ENCODE measurements at regions not wholly inside any gene's neighbourhood (a gene's known extent, or its start where the extent isn't known, plus 50 kb on each side); places are given as distances from the start of the nearest gene placed in this dataset.
A peak's percentile ranks its signal among the peaks of the same experiment; 100 is the strongest.

DNA sequence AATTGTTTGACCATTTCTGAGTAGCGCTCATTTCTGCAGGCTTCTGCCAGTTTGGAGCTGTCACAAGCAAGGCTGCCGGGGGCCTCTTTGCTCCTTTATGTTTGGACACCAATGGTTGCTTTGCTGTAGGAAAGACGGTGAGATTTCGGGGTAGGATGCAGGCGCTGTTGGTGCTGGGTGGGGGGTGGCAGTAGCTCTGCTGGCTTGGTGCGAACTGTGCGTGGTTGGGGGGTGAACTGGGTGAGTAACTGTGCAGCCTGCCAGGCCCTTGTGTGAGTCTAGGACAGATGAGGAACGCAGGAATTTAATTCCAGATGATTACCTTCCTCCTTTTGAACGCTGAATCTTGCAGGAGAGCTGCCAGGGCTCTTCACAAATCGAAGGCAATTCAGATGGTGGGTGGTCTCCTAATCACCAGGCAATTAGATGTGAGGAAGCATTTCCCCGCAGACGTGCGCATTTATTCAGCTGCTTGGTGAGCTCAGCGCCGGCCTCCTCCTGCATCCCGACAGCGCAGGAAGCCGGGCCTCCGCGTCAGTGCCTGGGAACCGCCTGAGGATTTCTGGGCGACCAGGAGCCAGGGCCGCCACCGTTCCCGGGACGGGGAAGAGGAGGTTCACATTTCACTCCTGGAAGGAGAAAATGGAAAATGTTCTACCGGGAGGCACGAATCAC lies 154.4 kb downstream of the FOXL1 start:
- Mint-ChIP-seq H3K9me3 (peaks cover 6% of the 10 kb centered on the region; the same call in 1 of the 2 replicates), H3K27me3 (ENCODE audit: low read depth) (peaks cover 24% of the 10 kb centered on the region), H3K36me3 (peaks cover 4% of the 10 kb centered on the region), H3K4me1 (peaks cover 61% of the 10 kb centered on the region), H3K4me3 (peak overlapping the region; percentile 52), H3K27ac (peak overlapping the region; percentile 91)
- DNase-seq (ENCODE audit: low spot score) (peak; percentile 69), ATAC-seq (peak; percentile 68)
- ChIA-PET CTCF (interaction anchor here (0.7 to 1.6 kb wide), 6 partner anchors 9 to 101 kb away, joined by 3 to 9 read pairs (median 4); no protein-coding TSS in a partner anchor), POLR2A (no interaction called here)
- TF ChIP-seq, protein P1, sequence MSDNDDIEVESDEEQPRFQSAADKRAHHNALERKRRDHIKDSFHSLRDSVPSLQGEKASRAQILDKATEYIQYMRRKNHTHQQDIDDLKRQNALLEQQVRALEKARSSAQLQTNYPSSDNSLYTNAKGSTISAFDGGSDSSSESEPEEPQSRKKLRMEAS (CRISPR knock-in tag; IDR thresholded peaks at IDR 0.05) = 0 out of 2 replicates have a peak, but pooled peaks have one; percentile 25
- TF ChIP-seq, protein P2, sequence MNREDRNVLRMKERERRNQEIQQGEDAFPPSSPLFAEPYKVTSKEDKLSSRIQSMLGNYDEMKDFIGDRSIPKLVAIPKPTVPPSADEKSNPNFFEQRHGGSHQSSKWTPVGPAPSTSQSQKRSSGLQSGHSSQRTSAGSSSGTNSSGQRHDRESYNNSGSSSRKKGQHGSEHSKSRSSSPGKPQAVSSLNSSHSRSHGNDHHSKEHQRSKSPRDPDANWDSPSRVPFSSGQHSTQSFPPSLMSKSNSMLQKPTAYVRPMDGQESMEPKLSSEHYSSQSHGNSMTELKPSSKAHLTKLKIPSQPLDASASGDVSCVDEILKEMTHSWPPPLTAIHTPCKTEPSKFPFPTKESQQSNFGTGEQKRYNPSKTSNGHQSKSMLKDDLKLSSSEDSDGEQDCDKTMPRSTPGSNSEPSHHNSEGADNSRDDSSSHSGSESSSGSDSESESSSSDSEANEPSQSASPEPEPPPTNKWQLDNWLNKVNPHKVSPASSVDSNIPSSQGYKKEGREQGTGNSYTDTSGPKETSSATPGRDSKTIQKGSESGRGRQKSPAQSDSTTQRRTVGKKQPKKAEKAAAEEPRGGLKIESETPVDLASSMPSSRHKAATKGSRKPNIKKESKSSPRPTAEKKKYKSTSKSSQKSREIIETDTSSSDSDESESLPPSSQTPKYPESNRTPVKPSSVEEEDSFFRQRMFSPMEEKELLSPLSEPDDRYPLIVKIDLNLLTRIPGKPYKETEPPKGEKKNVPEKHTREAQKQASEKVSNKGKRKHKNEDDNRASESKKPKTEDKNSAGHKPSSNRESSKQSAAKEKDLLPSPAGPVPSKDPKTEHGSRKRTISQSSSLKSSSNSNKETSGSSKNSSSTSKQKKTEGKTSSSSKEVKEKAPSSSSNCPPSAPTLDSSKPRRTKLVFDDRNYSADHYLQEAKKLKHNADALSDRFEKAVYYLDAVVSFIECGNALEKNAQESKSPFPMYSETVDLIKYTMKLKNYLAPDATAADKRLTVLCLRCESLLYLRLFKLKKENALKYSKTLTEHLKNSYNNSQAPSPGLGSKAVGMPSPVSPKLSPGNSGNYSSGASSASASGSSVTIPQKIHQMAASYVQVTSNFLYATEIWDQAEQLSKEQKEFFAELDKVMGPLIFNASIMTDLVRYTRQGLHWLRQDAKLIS (CRISPR knock-in tag; IDR thresholded peaks at IDR 0.05; ENCODE audit: borderline replicate concordance) = no peak

DNA sequence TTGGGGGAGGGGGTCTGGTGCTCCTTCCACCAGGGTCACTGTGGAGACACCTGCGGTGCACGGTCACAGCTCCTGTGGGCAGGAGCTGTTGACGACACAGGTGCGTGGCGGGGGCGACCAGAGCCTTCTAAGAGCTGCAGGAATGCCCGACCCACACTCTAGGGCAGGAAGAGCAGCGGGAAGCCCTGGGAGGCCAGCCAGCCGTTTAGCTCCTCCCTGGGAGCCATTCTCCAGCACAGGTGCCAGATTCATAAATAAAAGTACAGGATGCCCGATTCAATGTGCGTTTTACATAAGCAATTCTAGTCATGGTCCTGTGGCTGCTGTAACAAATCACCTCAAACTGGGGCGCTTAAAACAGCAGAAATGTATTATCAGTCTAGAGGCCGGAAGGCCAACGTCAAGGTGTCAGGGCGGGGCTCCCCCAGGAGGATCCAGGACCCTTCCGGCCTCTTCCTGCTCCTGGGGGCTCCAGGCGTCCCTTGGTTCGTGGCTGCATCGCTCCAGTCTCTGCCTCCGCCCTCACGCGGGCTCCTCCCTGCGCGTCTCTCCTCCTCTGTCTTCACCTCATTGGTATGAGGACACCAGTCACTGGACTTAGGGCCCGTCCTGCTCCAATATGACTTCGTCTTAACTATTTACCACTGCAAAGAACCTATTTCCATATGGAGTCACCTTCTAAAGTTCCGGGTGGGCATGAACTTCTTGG lies 155.4 kb downstream of the FOXL1 start:
- H3K27me3 Mint-ChIP-seq (ENCODE audit: low read depth) = peaks cover 24% of the 10 kb centered on the region
- TF ChIP-seq, protein P3, sequence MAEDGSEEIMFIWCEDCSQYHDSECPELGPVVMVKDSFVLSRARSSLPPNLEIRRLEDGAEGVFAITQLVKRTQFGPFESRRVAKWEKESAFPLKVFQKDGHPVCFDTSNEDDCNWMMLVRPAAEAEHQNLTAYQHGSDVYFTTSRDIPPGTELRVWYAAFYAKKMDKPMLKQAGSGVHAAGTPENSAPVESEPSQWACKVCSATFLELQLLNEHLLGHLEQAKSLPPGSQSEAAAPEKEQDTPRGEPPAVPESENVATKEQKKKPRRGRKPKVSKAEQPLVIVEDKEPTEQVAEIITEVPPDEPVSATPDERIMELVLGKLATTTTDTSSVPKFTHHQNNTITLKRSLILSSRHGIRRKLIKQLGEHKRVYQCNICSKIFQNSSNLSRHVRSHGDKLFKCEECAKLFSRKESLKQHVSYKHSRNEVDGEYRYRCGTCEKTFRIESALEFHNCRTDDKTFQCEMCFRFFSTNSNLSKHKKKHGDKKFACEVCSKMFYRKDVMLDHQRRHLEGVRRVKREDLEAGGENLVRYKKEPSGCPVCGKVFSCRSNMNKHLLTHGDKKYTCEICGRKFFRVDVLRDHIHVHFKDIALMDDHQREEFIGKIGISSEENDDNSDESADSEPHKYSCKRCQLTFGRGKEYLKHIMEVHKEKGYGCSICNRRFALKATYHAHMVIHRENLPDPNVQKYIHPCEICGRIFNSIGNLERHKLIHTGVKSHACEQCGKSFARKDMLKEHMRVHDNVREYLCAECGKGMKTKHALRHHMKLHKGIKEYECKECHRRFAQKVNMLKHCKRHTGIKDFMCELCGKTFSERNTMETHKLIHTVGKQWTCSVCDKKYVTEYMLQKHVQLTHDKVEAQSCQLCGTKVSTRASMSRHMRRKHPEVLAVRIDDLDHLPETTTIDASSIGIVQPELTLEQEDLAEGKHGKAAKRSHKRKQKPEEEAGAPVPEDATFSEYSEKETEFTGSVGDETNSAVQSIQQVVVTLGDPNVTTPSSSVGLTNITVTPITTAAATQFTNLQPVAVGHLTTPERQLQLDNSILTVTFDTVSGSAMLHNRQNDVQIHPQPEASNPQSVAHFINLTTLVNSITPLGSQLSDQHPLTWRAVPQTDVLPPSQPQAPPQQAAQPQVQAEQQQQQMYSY (CRISPR knock-in tag; IDR thresholded peaks at IDR 0.05) = no peak
- TF ChIP-seq SP1 (CRISPR knock-in tag; conservative IDR thresholded peaks at IDR 0.05) (no peak), TEAD4 (CRISPR knock-in tag; IDR thresholded peaks at IDR 0.05) (no peak), GTF2I (CRISPR knock-in tag; conservative IDR thresholded peaks at IDR 0.05) (no peak), ZNF671 (CRISPR knock-in tag; IDR thresholded peaks at IDR 0.05) (no peak)
- ATAC-seq = peak; percentile 63
- peak overlapping the region; percentile 52 for H3K4me3 Mint-ChIP-seq
- H3K36me3 Mint-ChIP-seq = peaks cover 13% of the 10 kb centered on the region
- H3K4me1 Mint-ChIP-seq = peaks cover 61% of the 10 kb centered on the region
- DNase-seq (ENCODE audit: low spot score) = peak; percentile 50
- CTCF ChIA-PET = interaction anchor here (1.0 to 1.6 kb wide), 8 partner anchors 10 to 329 kb away, joined by 3 to 9 read pairs (median 4); no protein-coding TSS in a partner anchor
- POLR2A ChIA-PET = interaction anchor here (0.6 kb wide), 1 partner anchor 104 kb away, joined by 4 read pairs; no protein-coding TSS in a partner anchor
- peak overlapping the region; percentile 94 for H3K27ac Mint-ChIP-seq
- H3K9me3 Mint-ChIP-seq = peaks cover 12% of the 10 kb centered on the region

DNA sequence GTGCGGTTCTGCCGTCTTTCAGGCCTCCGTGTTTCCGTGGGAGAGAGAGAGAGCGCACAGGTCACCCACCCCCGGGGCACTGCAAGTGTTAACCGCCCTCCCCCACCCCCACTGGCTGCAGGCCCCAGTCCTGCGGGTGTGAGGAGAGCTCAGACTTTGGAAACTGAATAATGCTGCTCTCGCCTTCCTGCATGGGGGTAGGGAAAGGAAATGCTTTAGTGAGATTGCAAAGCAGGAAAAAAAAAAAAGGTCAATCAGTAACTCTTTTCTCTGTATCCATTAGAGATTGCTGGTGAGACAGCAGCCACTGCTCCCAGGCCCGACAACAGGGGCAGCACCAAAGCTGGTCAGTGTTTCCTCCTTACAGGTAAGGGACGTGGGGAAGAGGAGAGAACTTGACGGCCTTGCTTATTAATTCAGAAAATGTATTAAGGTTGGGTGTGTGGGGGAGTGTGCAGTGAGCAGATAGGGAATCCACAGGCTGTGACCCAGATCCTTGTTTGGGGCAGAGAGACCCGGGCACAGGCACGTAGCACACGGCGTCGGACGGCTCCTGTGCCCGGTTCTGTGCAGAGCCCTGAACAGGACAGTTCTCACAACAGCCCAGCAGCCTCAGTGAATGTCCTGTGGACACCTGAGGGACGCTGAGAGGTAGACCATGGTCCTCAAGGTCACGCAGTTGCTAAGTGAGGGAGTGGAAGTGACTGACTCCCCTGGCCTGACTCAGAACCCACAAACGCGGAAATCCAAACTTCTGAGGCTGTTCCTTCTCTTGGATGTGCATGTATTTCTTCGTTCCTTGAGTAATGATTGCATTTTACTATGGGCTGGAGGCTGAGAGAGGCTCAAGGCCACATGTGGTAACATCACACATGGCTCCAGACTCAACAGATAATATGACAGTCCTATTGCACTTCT lies 156.5 kb downstream of the FOXL1 start:
- peaks cover 61% of the 10 kb centered on the region for H3K4me1 Mint-ChIP-seq
- peaks cover 19% of the 10 kb centered on the region for H3K9me3 Mint-ChIP-seq
- H3K27me3 Mint-ChIP-seq (ENCODE audit: low read depth) = peaks cover 28% of the 10 kb centered on the region
- CTCF ChIA-PET = interaction anchor here (1.0 to 1.2 kb wide), 3 partner anchors 24 to 328 kb away, joined by 3 to 5 read pairs (median 4); no protein-coding TSS in a partner anchor
- ATAC-seq (peak; percentile 7), DNase-seq (ENCODE audit: low spot score) (no peak)
- peaks cover 22% of the 10 kb centered on the region for H3K36me3 Mint-ChIP-seq
- H3K27ac Mint-ChIP-seq = peak overlapping the region; percentile 89
- peak overlapping the region; percentile 23 for H3K4me3 Mint-ChIP-seq
- TF ChIP-seq ZNF416 (CRISPR knock-in tag; IDR thresholded peaks at IDR 0.05) = no peak
- TF ChIP-seq, protein P4, sequence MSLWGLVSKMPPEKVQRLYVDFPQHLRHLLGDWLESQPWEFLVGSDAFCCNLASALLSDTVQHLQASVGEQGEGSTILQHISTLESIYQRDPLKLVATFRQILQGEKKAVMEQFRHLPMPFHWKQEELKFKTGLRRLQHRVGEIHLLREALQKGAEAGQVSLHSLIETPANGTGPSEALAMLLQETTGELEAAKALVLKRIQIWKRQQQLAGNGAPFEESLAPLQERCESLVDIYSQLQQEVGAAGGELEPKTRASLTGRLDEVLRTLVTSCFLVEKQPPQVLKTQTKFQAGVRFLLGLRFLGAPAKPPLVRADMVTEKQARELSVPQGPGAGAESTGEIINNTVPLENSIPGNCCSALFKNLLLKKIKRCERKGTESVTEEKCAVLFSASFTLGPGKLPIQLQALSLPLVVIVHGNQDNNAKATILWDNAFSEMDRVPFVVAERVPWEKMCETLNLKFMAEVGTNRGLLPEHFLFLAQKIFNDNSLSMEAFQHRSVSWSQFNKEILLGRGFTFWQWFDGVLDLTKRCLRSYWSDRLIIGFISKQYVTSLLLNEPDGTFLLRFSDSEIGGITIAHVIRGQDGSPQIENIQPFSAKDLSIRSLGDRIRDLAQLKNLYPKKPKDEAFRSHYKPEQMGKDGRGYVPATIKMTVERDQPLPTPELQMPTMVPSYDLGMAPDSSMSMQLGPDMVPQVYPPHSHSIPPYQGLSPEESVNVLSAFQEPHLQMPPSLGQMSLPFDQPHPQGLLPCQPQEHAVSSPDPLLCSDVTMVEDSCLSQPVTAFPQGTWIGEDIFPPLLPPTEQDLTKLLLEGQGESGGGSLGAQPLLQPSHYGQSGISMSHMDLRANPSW (CRISPR knock-in tag; conservative IDR thresholded peaks at IDR 0.05; ENCODE audit: low read depth) = no peak
- TF ChIP-seq, protein P5, sequence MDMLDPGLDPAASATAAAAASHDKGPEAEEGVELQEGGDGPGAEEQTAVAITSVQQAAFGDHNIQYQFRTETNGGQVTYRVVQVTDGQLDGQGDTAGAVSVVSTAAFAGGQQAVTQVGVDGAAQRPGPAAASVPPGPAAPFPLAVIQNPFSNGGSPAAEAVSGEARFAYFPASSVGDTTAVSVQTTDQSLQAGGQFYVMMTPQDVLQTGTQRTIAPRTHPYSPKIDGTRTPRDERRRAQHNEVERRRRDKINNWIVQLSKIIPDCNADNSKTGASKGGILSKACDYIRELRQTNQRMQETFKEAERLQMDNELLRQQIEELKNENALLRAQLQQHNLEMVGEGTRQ (CRISPR knock-in tag; IDR thresholded peaks at IDR 0.05) = no peak
- TF ChIP-seq, protein P6, sequence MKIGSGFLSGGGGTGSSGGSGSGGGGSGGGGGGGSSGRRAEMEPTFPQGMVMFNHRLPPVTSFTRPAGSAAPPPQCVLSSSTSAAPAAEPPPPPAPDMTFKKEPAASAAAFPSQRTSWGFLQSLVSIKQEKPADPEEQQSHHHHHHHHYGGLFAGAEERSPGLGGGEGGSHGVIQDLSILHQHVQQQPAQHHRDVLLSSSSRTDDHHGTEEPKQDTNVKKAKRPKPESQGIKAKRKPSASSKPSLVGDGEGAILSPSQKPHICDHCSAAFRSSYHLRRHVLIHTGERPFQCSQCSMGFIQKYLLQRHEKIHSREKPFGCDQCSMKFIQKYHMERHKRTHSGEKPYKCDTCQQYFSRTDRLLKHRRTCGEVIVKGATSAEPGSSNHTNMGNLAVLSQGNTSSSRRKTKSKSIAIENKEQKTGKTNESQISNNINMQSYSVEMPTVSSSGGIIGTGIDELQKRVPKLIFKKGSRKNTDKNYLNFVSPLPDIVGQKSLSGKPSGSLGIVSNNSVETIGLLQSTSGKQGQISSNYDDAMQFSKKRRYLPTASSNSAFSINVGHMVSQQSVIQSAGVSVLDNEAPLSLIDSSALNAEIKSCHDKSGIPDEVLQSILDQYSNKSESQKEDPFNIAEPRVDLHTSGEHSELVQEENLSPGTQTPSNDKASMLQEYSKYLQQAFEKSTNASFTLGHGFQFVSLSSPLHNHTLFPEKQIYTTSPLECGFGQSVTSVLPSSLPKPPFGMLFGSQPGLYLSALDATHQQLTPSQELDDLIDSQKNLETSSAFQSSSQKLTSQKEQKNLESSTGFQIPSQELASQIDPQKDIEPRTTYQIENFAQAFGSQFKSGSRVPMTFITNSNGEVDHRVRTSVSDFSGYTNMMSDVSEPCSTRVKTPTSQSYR (CRISPR knock-in tag; IDR thresholded peaks at IDR 0.05) = no peak
- POLR2A ChIA-PET = interaction anchor here (0.6 to 0.7 kb wide), 3 partner anchors 98 to 105 kb away, joined by 3 to 4 read pairs (median 4); no protein-coding TSS in a partner anchor
